Transverse colon (tissue), 4 donors: ENCODE measurements at regions not wholly inside any gene's neighbourhood (a gene's known extent, or its start where the extent isn't known, plus 50 kb on each side); places are given as distances from the start of the nearest gene placed in this dataset.

Experiments used
- CTCF ChIP-seq, 5 experiments: fragments of 200-600 bp in 3 of 5; fragments of 450-650 bp in 2 of 5; sonication (generic) in 3 of 5; IDR thresholded peaks; 1 replicate in 2 of 5; 2 replicates in 3 of 5; pipeline ENCODE4 v1.5.1; 2016 to 2017; ENCODE audit warnings: antibody characterized with exemption in 5 of 5, inconsistent platforms in 3 of 5, mild to moderate bottlenecking in 2 of 5, moderate library complexity in 1 of 5
- EP300 ChIP-seq: sonication (generic); formaldehyde crosslinking; IDR thresholded peaks from one replicate; pipeline ENCODE4 v1.6.1; 2017; ENCODE audit warnings: antibody characterized with exemption, low read depth
- POLR2AphosphoS5 ChIP-seq, 3 donors: sonication (generic); formaldehyde crosslinking; IDR thresholded peaks; one replicate each; pipeline ENCODE4 v1.6.1; 2016; ENCODE audit warnings: antibody characterized with exemption in 3 of 3

DNA sequence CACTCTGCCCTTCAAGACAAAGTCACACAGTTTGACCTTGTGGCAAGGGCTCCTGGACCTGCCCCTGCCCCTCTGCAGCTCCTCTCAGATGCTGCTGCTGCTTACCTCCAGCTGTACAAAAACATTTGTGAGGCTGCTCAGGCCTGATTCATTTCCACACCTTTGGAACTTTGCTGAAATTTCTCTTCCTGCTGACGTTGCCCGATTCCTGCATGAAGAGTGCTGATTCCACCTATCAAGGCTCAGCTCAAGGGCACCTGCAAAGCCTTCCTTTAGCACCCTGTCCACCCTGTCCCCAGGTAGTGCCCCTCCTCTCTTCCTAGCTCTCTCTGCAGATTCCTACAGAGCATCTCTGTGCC, 738.3 kb upstream of the HS6ST1 start:
- TF ChIP-seq CTCF (IDR thresholded peaks at IDR 0.05) (no peak), POLR2AphosphoS5 (IDR thresholded peaks at IDR 0.05) (no peak), EP300 (no peak)
